MM.1S (cell line): ENCODE measurements at regions not wholly inside any gene's neighbourhood (a gene's known extent, or its start where the extent isn't known, plus 50 kb on each side); places are given as distances from the start of the nearest gene placed in this dataset.

Source experiments
- DNase-seq: peaks from one replicate; pipeline ENCODE4 v3.0.0-alpha.2; 2015
- H2AFZ ChIP-seq: fragments of 300-600 bp; sonication (generic); 2 replicates; pipeline ENCODE4 v1.6.0; 2016; ENCODE audit warnings: antibody characterized with exemption, low read length
- H3F3A ChIP-seq: fragments of 300-600 bp; sonication (generic); 2 replicates; pipeline ENCODE4 v1.6.1; 2016; ENCODE audit warnings: mild to moderate bottlenecking, antibody characterized with exemption, low read length, moderate library complexity, mixed read lengths; ENCODE audit not compliant: insufficient read depth
- H3K27ac ChIP-seq: fragments of 300-600 bp; sonication (generic); 2 replicates; pipeline ENCODE4 v1.5.1; 2016; ENCODE audit warnings: mild to moderate bottlenecking, low read length
- H3K27me3 ChIP-seq: fragments of 300-600 bp; sonication (generic); replicated peaks from 2 replicates; pipeline ENCODE4 v1.6.0; 2016; ENCODE audit warnings: low read length; ENCODE audit not compliant: insufficient read depth
- H3K36me3 ChIP-seq: fragments of 300-600 bp; sonication (generic); replicated peaks from 2 replicates; pipeline ENCODE4 v1.6.1; 2016; ENCODE audit warnings: mild to moderate bottlenecking, low read length, mixed read lengths; ENCODE audit not compliant: insufficient read depth
- H3K4me1 ChIP-seq: fragments of 300-600 bp; sonication (generic); 2 replicates; pipeline ENCODE4 v1.6.1; 2016; ENCODE audit warnings: low read length, mixed read lengths
- H3K4me2 ChIP-seq: fragments of 300-600 bp; sonication (generic); 2 replicates; pipeline ENCODE4 v1.6.0; 2016; ENCODE audit warnings: low read depth, low read length
- H3K4me3 ChIP-seq: fragments of 300-600 bp; sonication (generic); 2 replicates; pipeline ENCODE4 v1.5.1; 2016; ENCODE audit warnings: low read length, mixed read lengths
- H3K79me2 ChIP-seq: fragments of 300-600 bp; sonication (generic); 2 replicates; pipeline ENCODE4 v1.6.1; 2016; ENCODE audit warnings: mixed run types, low read length, mixed read lengths
- H3K9ac ChIP-seq: fragments of 300-600 bp; sonication (generic); 2 replicates; pipeline ENCODE4 v1.6.1; 2016; ENCODE audit warnings: low read length, mixed read lengths
- H3K9me2 ChIP-seq: fragments of 300-600 bp; sonication (generic); replicated peaks from 2 replicates; pipeline ENCODE4 v1.6.1; 2016; ENCODE audit warnings: mild to moderate bottlenecking, low read length, mixed read lengths; ENCODE audit not compliant: insufficient read depth
- H3K9me3 ChIP-seq: fragments of 300-600 bp; sonication (generic); replicated peaks from 2 replicates; pipeline ENCODE4 v1.6.1; 2016; ENCODE audit warnings: mild to moderate bottlenecking, low read length, mixed read lengths; ENCODE audit not compliant: insufficient read depth
- H4K20me1 ChIP-seq: fragments of 300-600 bp; sonication (generic); 2 replicates; pipeline ENCODE4 v1.6.1; 2016; ENCODE audit warnings: mild to moderate bottlenecking, low read length, moderate library complexity, mixed read lengths; ENCODE audit not compliant: insufficient read depth
- CTCF ChIP-seq: fragments of 300-600 bp; sonication (generic); IDR thresholded peaks from 2 replicates; pipeline ENCODE4 v1.5.1; 2016; ENCODE audit warnings: antibody characterized with exemption, low read length, mixed read lengths
- EZH2 ChIP-seq: fragments of 300-600 bp; sonication (generic); optimal IDR thresholded peaks from 2 replicates; pipeline ENCODE3; 2017; ENCODE audit warnings: low read depth, mild to moderate bottlenecking, antibody characterized with exemption, low read length, mixed read lengths
- EZH2phosphoT487 ChIP-seq: fragments of 300-600 bp; sonication (generic); IDR thresholded peaks from 2 replicates; pipeline ENCODE4 v1.6.1; 2018; ENCODE audit warnings: antibody characterized with exemption, low read length

GRCh38 chr3:143182866-143183664 is 63.5 kb downstream of the CHST2 start:
- Histone ChIP-seq H3K27me3 (no peaks in the 10 kb centered on the region), H3F3A (no peaks in the 10 kb centered on the region), H4K20me1 (no peaks in the 10 kb centered on the region), H3K9me3 (no peaks in the 10 kb centered on the region), H3K36me3 (no peaks in the 10 kb centered on the region), H3K4me3 (no peak overlapping the region), H3K4me1 (no peaks in the 10 kb centered on the region), H3K27ac (no peak overlapping the region), H3K79me2 (no peaks in the 10 kb centered on the region), H3K9me2 (no peaks in the 10 kb centered on the region), H3K9ac (no peak overlapping the region), H2AFZ (no peak overlapping the region), H3K4me2 (no peak overlapping the region)
- TF ChIP-seq EZH2 (no peak), EZH2phosphoT487 (no peak), CTCF (no peak)
- DNase-seq, result no peak

GRCh38 chr3:143183665-143183964 is 64.0 kb downstream of the CHST2 start:
- no peaks in the 10 kb centered on the region for H3F3A ChIP-seq
- TF ChIP-seq EZH2, result no peak
- TF ChIP-seq EZH2phosphoT487, result no peak
- no peak for TF ChIP-seq CTCF
- no peak for DNase-seq
- no peaks in the 10 kb centered on the region for H3K79me2 ChIP-seq
- no peak overlapping the region for H3K27ac ChIP-seq
- no peaks in the 10 kb centered on the region for H3K36me3 ChIP-seq
- no peaks in the 10 kb centered on the region for H3K9me3 ChIP-seq
- no peaks in the 10 kb centered on the region for H3K9me2 ChIP-seq
- H3K4me1 ChIP-seq, result no peaks in the 10 kb centered on the region
- H3K4me3 ChIP-seq, result no peak overlapping the region
- no peaks in the 10 kb centered on the region for H3K27me3 ChIP-seq
- H3K4me2 ChIP-seq, result no peak overlapping the region
- H2AFZ ChIP-seq, result no peak overlapping the region
- H4K20me1 ChIP-seq, result no peaks in the 10 kb centered on the region
- H3K9ac ChIP-seq, result no peak overlapping the region

DNA sequence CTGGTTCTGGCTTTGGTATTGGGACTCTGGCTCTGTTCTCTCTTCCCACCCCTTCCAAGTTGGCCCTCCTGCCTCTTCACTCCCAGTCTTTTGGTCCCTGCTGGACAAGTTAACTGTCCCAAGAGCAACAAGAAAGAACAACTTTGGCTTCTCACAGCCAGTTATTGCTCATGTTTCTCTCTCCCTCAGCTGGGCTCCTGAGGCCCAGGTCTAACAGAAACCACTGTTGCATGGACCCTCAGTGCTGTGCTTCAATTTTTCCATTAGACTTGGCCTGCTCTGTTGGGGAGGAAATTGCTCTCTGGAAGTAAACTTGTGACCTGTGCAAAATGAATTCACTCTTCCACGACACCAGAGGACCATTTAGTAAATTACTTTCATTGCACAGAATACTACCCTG is 64.5 kb downstream of the CHST2 start:
- Histone ChIP-seq H3F3A (no peaks in the 10 kb centered on the region), H3K9me3 (no peaks in the 10 kb centered on the region), H4K20me1 (no peaks in the 10 kb centered on the region), H3K9ac (no peak overlapping the region), H3K4me2 (no peak overlapping the region), H2AFZ (no peak overlapping the region), H3K4me1 (no peaks in the 10 kb centered on the region), H3K79me2 (no peaks in the 10 kb centered on the region), H3K9me2 (no peaks in the 10 kb centered on the region), H3K36me3 (no peaks in the 10 kb centered on the region), H3K27ac (no peak overlapping the region), H3K4me3 (no peak overlapping the region), H3K27me3 (no peaks in the 10 kb centered on the region)
- TF ChIP-seq CTCF, result no peak
- TF ChIP-seq EZH2, result no peak
- no peak for TF ChIP-seq EZH2phosphoT487
- DNase-seq, result no peak
